ENCODE measurements at regions not wholly inside any gene's neighbourhood (a gene's known extent, or its start where the extent isn't known, plus 50 kb on each side); places are given as distances from the start of the nearest gene placed in this dataset.

- H3K9me3 ChIP-seq (replicated peaks; ENCODE audit: control insufficient read depth, insufficient read depth, low read depth, low read length), result no peaks in the 10 kb centered on the region; the same call in 1 of the 2 replicates
- CTCF ChIA-PET (ENCODE audit: low intra/inter-chr PET ratio), result no interaction called here
- no peak overlapping the region for H2AFZ ChIP-seq (ENCODE audit: low read depth, low read length)
- no peak for DNase-seq (ENCODE audit: extremely low read depth in 1 of 4, low spot score in 3 of 4)
- no peaks in the 10 kb centered on the region for H3K27me3 ChIP-seq (ENCODE audit: control insufficient read depth in 2 of 2, insufficient read depth in 2 of 2, low read length in 2 of 2)
- intact Hi-C loops (cut with micrococcal nuclease) (no loop called here), in situ Hi-C loops (cut with MboI) (no loop called here)
- no peaks in the 10 kb centered on the region for H3K9me1 ChIP-seq (ENCODE audit: control insufficient read depth, insufficient read depth, low read length)
- H4K20me1 ChIP-seq (replicated peaks; ENCODE audit: control insufficient read depth, insufficient read depth, low read length), result no peaks in the 10 kb centered on the region
- WGBS (ENCODE audit: insufficient coverage, low coverage, missing lambda C conversion rate), result 2% methylated on average over 4 of the region's 4 CpGs
- H3K4me2 ChIP-seq (ENCODE audit: insufficient read depth, low read length), result no peak overlapping the region
- no peak overlapping the region for H3K9ac ChIP-seq (ENCODE audit: insufficient read depth in 1 of 2, low read depth in 2 of 2, low read length in 2 of 2)
- no TSS peak for BruUV-seq (replicated peaks)
- no peaks in the 10 kb centered on the region for H3K79me2 ChIP-seq (ENCODE audit: control insufficient read depth, insufficient read depth, low read length)
- TF ChIP-seq KLF6 (CRISPR knock-in tag; IDR thresholded peaks at IDR 0.05; ENCODE audit: borderline replicate concordance) (no peak), FOS (IDR thresholded peaks at IDR 0.05; ENCODE audit: extremely low read depth, insufficient read length) (no peak), ZNF174 (CRISPR knock-in tag; IDR thresholded peaks at IDR 0.05) (no peak), RFX5 (IDR thresholded peaks at IDR 0.05; ENCODE audit: low read depth, low read length) (no peak), ZNF592 (IDR thresholded peaks at IDR 0.05) (no peak), HNRNPUL1 (IDR thresholded peaks at IDR 0.05; ENCODE audit: low read length) (no peak), TAF7 (tag; IDR thresholded peaks at IDR 0.05) (no peak), SOX6 (IDR thresholded peaks at IDR 0.05) (no peak), HDAC1 (IDR thresholded peaks at IDR 0.05) (no peak)
- TF ChIP-seq, protein P1, sequence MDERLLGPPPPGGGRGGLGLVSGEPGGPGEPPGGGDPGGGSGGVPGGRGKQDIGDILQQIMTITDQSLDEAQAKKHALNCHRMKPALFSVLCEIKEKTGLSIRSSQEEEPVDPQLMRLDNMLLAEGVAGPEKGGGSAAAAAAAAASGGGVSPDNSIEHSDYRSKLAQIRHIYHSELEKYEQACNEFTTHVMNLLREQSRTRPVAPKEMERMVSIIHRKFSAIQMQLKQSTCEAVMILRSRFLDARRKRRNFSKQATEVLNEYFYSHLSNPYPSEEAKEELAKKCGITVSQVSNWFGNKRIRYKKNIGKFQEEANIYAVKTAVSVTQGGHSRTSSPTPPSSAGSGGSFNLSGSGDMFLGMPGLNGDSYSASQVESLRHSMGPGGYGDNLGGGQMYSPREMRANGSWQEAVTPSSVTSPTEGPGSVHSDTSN (CRISPR knock-in tag; IDR thresholded peaks at IDR 0.05; ENCODE audit: low read depth), result no peak
- TF ChIP-seq, protein P1 (tag; conservative IDR thresholded peaks at IDR 0.05; ENCODE audit: low read depth), result no peak
- TF ChIP-seq, protein P2, sequence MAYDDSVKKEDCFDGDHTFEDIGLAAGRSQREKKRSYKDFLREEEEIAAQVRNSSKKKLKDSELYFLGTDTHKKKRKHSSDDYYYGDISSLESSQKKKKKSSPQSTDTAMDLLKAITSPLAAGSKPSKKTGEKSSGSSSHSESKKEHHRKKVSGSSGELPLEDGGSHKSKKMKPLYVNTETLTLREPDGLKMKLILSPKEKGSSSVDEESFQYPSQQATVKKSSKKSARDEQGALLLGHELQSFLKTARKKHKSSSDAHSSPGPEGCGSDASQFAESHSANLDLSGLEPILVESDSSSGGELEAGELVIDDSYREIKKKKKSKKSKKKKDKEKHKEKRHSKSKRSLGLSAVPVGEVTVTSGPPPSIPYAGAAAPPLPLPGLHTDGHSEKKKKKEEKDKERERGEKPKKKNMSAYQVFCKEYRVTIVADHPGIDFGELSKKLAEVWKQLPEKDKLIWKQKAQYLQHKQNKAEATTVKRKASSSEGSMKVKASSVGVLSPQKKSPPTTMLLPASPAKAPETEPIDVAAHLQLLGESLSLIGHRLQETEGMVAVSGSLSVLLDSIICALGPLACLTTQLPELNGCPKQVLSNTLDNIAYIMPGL (CRISPR knock-in tag; IDR thresholded peaks at IDR 0.05), result no peak
- TF ChIP-seq, protein P3, sequence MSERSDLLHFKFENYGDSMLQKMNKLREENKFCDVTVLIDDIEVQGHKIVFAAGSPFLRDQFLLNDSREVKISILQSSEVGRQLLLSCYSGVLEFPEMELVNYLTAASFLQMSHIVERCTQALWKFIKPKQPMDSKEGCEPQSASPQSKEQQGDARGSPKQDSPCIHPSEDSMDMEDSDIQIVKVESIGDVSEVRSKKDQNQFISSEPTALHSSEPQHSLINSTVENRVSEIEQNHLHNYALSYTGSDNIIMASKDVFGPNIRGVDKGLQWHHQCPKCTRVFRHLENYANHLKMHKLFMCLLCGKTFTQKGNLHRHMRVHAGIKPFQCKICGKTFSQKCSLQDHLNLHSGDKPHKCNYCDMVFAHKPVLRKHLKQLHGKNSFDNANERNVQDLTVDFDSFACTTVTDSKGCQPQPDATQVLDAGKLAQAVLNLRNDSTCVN (CRISPR knock-in tag; IDR thresholded peaks at IDR 0.05), result no peak
- POLR2A ChIA-PET, result no interaction called here
- FAIRE-seq, result no peak
- H3K4me3 ChIP-seq, result no peak overlapping the region
- H3K4me1 ChIP-seq (replicated peaks in 1 of 2; ENCODE audit: control insufficient read depth in 2 of 2, insufficient read depth in 2 of 2, low read length in 2 of 2), result no peaks in the 10 kb centered on the region
- ATAC-seq, result no peak
- no peak overlapping the region for H3K27ac ChIP-seq (ENCODE audit: extremely low read depth, low read depth, low read length)
- no peaks in the 10 kb centered on the region for H3K36me3 ChIP-seq (ENCODE audit: control insufficient read depth, insufficient read depth, low read length)
These were observed 843.8 kb upstream of the LRRTM1 start for GRCh38 chr2:81148323-81148722.
